Stomach (tissue), 4 donors: ENCODE measurements at regions not wholly inside any gene's neighbourhood (a gene's known extent, or its start where the extent isn't known, plus 50 kb on each side); places are given as distances from the start of the nearest gene placed in this dataset.

Experiments used
- EP300 ChIP-seq: sonication (generic); formaldehyde crosslinking; IDR thresholded peaks from one replicate; pipeline ENCODE4 v1.6.1; 2017; ENCODE audit warnings: antibody characterized with exemption
- POLR2A ChIP-seq, 4 donors: fragments of 450-650 bp; IDR thresholded peaks; one replicate each; pipeline ENCODE4 v1.6.1; 2016; ENCODE audit warnings: antibody characterized with exemption in 4 of 4, control low read depth in 2 of 4, mild to moderate bottlenecking in 1 of 4, moderate library complexity in 1 of 4
- POLR2AphosphoS5 ChIP-seq, 3 donors: sonication (generic); formaldehyde crosslinking; IDR thresholded peaks; one replicate each; pipeline ENCODE4 v1.6.1; 2016; ENCODE audit warnings: antibody characterized with exemption in 3 of 3
- TF ChIP-seq, protein P1 (sequence below), 7 experiments: fragments of 450-650 bp in 4 of 7; fragments of 200-600 bp in 3 of 7; sonication (generic) in 3 of 7; IDR thresholded peaks; one replicate each; pipeline ENCODE4 v1.5.1; 2016 to 2019; ENCODE audit warnings: antibody characterized with exemption in 7 of 7, control low read depth in 2 of 7, mild to moderate bottlenecking in 1 of 7

DNA sequence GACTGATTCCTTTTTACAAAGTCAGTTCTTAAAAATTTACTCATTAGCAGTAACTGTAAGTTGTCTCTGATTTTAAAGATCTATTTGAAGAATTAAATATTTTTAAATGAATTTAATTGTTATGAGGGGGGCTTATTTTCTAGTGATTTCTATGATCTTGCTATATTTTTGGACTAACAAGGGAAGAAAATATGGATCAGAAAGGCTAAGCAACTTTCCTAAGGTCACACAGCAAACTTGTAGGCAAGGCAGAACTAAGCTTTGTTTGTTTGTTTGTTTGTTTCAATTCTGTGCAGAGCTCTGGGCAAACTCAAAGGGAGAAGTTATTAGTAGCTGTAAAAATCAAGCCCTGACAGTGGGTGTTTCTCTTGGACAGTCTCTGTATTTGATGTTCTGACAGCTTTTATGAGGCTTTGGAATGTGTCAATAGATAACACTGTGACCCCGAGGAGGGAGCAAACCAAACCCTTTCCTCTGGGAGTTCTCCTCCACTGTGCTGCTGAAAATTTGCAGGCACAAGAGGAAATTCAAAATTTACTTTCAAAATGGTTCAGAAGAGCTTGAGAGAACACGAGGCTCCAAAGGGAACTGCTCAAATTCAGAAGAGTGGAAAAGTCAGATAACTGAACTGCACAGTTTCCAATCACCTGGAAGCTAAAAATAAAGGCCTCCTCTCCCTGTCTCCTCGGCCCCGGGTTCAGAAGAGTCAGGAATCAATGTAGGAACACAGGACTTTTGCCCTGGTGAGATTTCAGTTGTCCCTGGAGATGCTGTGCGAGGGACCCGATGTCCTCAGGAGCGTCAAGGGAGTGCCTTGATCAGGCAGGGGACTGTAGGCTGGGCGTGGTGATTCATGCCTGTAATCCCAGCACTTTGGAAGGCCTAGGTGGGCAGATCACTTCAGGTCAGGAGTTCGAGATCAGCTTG is 325.7 kb downstream of the GATA3 start:
- TF ChIP-seq POLR2A (IDR thresholded peaks at IDR 0.05) (no peak), EP300 (no peak), POLR2AphosphoS5 (IDR thresholded peaks at IDR 0.05) (no peak)
- TF ChIP-seq, protein P1, sequence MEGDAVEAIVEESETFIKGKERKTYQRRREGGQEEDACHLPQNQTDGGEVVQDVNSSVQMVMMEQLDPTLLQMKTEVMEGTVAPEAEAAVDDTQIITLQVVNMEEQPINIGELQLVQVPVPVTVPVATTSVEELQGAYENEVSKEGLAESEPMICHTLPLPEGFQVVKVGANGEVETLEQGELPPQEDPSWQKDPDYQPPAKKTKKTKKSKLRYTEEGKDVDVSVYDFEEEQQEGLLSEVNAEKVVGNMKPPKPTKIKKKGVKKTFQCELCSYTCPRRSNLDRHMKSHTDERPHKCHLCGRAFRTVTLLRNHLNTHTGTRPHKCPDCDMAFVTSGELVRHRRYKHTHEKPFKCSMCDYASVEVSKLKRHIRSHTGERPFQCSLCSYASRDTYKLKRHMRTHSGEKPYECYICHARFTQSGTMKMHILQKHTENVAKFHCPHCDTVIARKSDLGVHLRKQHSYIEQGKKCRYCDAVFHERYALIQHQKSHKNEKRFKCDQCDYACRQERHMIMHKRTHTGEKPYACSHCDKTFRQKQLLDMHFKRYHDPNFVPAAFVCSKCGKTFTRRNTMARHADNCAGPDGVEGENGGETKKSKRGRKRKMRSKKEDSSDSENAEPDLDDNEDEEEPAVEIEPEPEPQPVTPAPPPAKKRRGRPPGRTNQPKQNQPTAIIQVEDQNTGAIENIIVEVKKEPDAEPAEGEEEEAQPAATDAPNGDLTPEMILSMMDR (IDR thresholded peaks at IDR 0.05) = no peak
